Neuronal stem cell (in vitro differentiated cells): ENCODE measurements at regions not wholly inside any gene's neighbourhood (a gene's known extent, or its start where the extent isn't known, plus 50 kb on each side); places are given as distances from the start of the nearest gene placed in this dataset.

ENCODE experiments used
- DNase-seq: peaks from one replicate; pipeline ENCODE4 v3.0.0-alpha.2; 2013; ENCODE audit warnings: low spot score
- H2AFZ ChIP-seq: one replicate; pipeline ENCODE4 v1.6.1; 2013; ENCODE audit warnings: mild to moderate bottlenecking, low read length, inconsistent platforms
- H2AK5ac ChIP-seq: 2 replicates; pipeline ENCODE4 v1.6.1; 2013; ENCODE audit warnings: low read depth, mild to moderate bottlenecking, inconsistent platforms, low read length, moderate library complexity, mixed read lengths
- H2BK120ac ChIP-seq: 2 replicates; pipeline ENCODE4 v1.6.1; 2013; ENCODE audit warnings: low read depth, mild to moderate bottlenecking, inconsistent platforms, low read length, moderate library complexity, mixed read lengths
- H2BK12ac ChIP-seq: one replicate; pipeline ENCODE4 v1.6.1; 2013; ENCODE audit warnings: low read length, inconsistent platforms
- H2BK15ac ChIP-seq: 2 replicates; pipeline ENCODE4 v1.6.1; 2013; ENCODE audit warnings: mild to moderate bottlenecking, low read length, inconsistent platforms, mixed read lengths
- H2BK5ac ChIP-seq: one replicate; pipeline ENCODE4 v1.6.1; 2013; ENCODE audit warnings: inconsistent platforms, mild to moderate bottlenecking, low read length, moderate library complexity
- H3K14ac ChIP-seq: one replicate; pipeline ENCODE4 v1.6.1; 2013; ENCODE audit warnings: low read length, inconsistent platforms
- H3K18ac ChIP-seq: 2 replicates; pipeline ENCODE4 v1.6.1; 2013; ENCODE audit warnings: low read length, inconsistent platforms
- H3K23ac ChIP-seq: 2 replicates; pipeline ENCODE4 v1.6.1; 2013; ENCODE audit warnings: low read depth, mild to moderate bottlenecking, mixed read lengths, low read length, inconsistent platforms; ENCODE audit not compliant: poor library complexity
- H3K27ac ChIP-seq: replicated peaks from 3 replicates; pipeline ENCODE4 v1.5.1; 2013; ENCODE audit warnings: low read length, inconsistent platforms
- H3K27me3 ChIP-seq, 3 experiments: 2 replicates each; pipeline ENCODE4 v1.6.1; 2013; ENCODE audit warnings: low read length in 3 of 3, mild to moderate bottlenecking in 2 of 3, inconsistent platforms in 1 of 3, low read depth in 1 of 3, mixed read lengths in 1 of 3, moderate library complexity in 1 of 3; ENCODE audit not compliant: control insufficient read depth in 3 of 3, insufficient read depth in 3 of 3
- H3K36me3 ChIP-seq, 2 donors: replicated peaks in 1 of 2; 2 replicates each; pipeline ENCODE4 v1.6.1; 2013; ENCODE audit warnings: low read length in 2 of 2; ENCODE audit not compliant: control insufficient read depth in 2 of 2, insufficient read depth in 2 of 2
- H3K4ac ChIP-seq: 2 replicates; pipeline ENCODE4 v1.6.1; 2013; ENCODE audit warnings: inconsistent platforms, mild to moderate bottlenecking, low read length, moderate library complexity
- H3K4me1 ChIP-seq, 2 donors: 1 replicate in 1 of 2; 2 replicates in 1 of 2; pipeline ENCODE4 v1.6.1; 2013; ENCODE audit warnings: low read length in 2 of 2, low read depth in 1 of 2; ENCODE audit not compliant: control insufficient read depth in 2 of 2, insufficient read depth in 1 of 2
- H3K4me2 ChIP-seq: one replicate; pipeline ENCODE4 v1.6.1; 2013; ENCODE audit warnings: mild to moderate bottlenecking, low read length, inconsistent platforms; ENCODE audit not compliant: insufficient read depth, poor library complexity, severe bottlenecking
- H3K4me3 ChIP-seq, 2 donors: 2 replicates each; pipeline ENCODE4 v1.5.1; 2013; ENCODE audit warnings: low read length in 2 of 2, mild to moderate bottlenecking in 2 of 2, inconsistent platforms in 1 of 2, moderate library complexity in 1 of 2
- H3K79me1 ChIP-seq: one replicate; pipeline ENCODE4 v1.6.1; 2013; ENCODE audit warnings: low read depth, mild to moderate bottlenecking, inconsistent platforms, low read length, moderate library complexity
- H3K9ac ChIP-seq: one replicate; pipeline ENCODE4 v1.6.1; 2013; ENCODE audit warnings: mild to moderate bottlenecking, low read depth, low read length, inconsistent platforms; ENCODE audit not compliant: poor library complexity
- H3K9me3 ChIP-seq, 2 donors: replicated peaks in 1 of 2; 2 replicates each; pipeline versions ENCODE3 to v1.6.1; 2013; ENCODE audit warnings: low read length in 2 of 2, mild to moderate bottlenecking in 2 of 2, inconsistent platforms in 1 of 2, low read depth in 1 of 2, mixed read lengths in 1 of 2, moderate library complexity in 1 of 2; ENCODE audit not compliant: control insufficient read depth in 2 of 2, insufficient read depth in 1 of 2
- H4K8ac ChIP-seq: one replicate; pipeline ENCODE4 v1.6.1; 2013; ENCODE audit warnings: low read depth, mild to moderate bottlenecking, inconsistent platforms, low read length, moderate library complexity
- H4K91ac ChIP-seq: one replicate; pipeline ENCODE4 v1.6.1; 2013; ENCODE audit warnings: low read length, low read depth, mild to moderate bottlenecking, inconsistent platforms; ENCODE audit not compliant: poor library complexity
- WGBS, 2 donors: extraction: QIAGEN DNeasy Blood & Tissue Kit; methylation state at CpG; one replicate each; pipeline ENCODE4 v1.1.7; 2013; ENCODE audit warnings: missing lambda C conversion rate in 2 of 2, mixed read lengths in 1 of 2; ENCODE audit not compliant: insufficient read length in 2 of 2, insufficient replicate concordance in 1 of 2; ENCODE audit errors: extremely low coverage in 2 of 2; 5-methylcytosine and 5-hydroxymethylcytosine counted together

DNA sequence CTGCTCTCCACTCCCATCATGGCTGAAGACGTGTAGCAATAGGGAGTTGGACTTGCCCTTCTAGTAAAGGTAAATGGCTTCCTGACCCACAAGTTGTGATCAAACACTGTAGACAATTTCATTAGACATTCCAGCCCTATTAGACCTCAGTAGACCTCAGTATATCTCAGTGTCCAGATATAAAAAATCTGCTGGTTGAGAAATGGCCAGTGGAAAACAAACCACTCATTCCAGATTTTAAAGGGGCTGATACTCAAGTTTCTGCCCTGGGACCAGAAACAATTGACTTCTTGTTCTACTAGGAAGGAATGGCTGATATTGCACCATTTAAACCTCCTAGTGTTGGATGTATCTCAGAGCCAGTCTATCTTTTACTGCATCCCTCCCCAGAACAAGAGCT, 613.2 kb downstream of the PDCD6IP start:
- no peak overlapping the region for H3K14ac ChIP-seq
- no peaks in the 10 kb centered on the region for H3K9me3 ChIP-seq
- H3K9ac ChIP-seq: no peak overlapping the region
- H2BK12ac ChIP-seq: no peak overlapping the region
- H3K27me3 ChIP-seq: no peaks in the 10 kb centered on the region
- no peak for DNase-seq
- no peaks in the 10 kb centered on the region for H3K79me1 ChIP-seq
- no peak overlapping the region for H3K4me3 ChIP-seq
- H4K91ac ChIP-seq: no peak overlapping the region
- H4K8ac ChIP-seq: no peak overlapping the region
- H2BK120ac ChIP-seq: no peak overlapping the region
- no peak overlapping the region for H2AFZ ChIP-seq
- no peak overlapping the region for H3K18ac ChIP-seq
- WGBS, 2 donors: no CpG with 5 or more reads among the region's 1 CpG
- H3K4me1 ChIP-seq: no peaks in the 10 kb centered on the region
- no peak overlapping the region for H3K4ac ChIP-seq
- H2BK5ac ChIP-seq: no peak overlapping the region
- H3K27ac ChIP-seq: no peak overlapping the region
- no peak overlapping the region for H2AK5ac ChIP-seq
- H3K36me3 ChIP-seq: no peaks in the 10 kb centered on the region
- no peak overlapping the region for H3K4me2 ChIP-seq
- no peak overlapping the region for H3K23ac ChIP-seq
- no peak overlapping the region for H2BK15ac ChIP-seq

DNA sequence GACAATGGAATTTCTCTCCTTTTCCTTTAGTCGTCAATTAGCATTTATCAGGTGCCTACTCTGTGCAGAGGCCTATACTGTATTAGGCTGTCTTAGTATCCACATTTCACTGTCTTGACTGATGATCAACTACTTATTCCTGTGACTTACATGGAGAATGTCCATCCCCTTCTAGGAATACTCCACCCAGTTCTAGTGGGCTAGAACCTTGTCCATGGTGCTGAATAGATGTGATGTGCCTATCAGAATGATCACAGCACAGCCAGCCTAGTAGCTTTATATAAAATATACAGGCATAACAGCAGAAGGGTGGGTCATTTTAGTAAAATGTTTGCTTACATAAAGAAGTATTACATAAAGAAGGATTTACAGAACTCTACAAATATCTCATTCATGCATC, 621.4 kb downstream of the PDCD6IP start:
- no peaks in the 10 kb centered on the region for H3K79me1 ChIP-seq
- no peak overlapping the region for H2AFZ ChIP-seq
- no peak overlapping the region for H3K14ac ChIP-seq
- no peaks in the 10 kb centered on the region for H3K9me3 ChIP-seq
- no peak overlapping the region for H4K91ac ChIP-seq
- H3K27me3 ChIP-seq: no peaks in the 10 kb centered on the region
- H3K4ac ChIP-seq: no peak overlapping the region
- H3K4me3 ChIP-seq: no peak overlapping the region
- no peak overlapping the region for H3K27ac ChIP-seq
- H3K18ac ChIP-seq: no peak overlapping the region
- no CpG with 5 or more reads among the region's 1 CpG for WGBS, 2 donors
- H3K4me1 ChIP-seq: no peaks in the 10 kb centered on the region
- no peak overlapping the region for H2AK5ac ChIP-seq
- no peak overlapping the region for H4K8ac ChIP-seq
- no peak overlapping the region for H2BK120ac ChIP-seq
- H2BK5ac ChIP-seq: no peak overlapping the region
- no peak overlapping the region for H3K23ac ChIP-seq
- H3K36me3 ChIP-seq: no peaks in the 10 kb centered on the region
- no peak overlapping the region for H2BK15ac ChIP-seq
- H2BK12ac ChIP-seq: no peak overlapping the region
- DNase-seq: peak; percentile 41
- H3K9ac ChIP-seq: no peak overlapping the region
- no peak overlapping the region for H3K4me2 ChIP-seq

DNA sequence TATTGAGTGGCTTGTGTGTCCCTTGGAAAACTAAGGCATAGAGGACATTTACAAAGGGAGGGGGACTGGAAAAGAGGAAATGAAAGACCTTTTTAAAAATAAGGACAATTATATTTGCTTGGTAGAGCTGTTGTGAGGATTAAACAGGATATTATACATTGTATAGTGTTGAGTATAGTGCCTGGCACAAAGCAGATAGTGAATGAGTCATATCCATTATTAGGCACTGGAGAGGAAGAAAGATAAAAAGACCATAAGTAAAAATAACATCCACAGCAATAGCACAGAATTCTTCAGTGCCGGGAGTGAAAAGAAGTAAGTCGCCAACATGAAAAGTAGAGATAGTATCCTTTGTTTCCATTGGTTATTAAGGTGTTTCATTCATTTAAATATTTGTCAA, 623.3 kb downstream of the PDCD6IP start:
- Histone ChIP-seq H3K18ac (no peak overlapping the region), H4K8ac (no peak overlapping the region), H2BK120ac (no peak overlapping the region), H3K9me3 (no peaks in the 10 kb centered on the region), H2AFZ (no peak overlapping the region), H2AK5ac (no peak overlapping the region), H3K79me1 (no peaks in the 10 kb centered on the region), H3K4me2 (no peak overlapping the region), H3K36me3 (no peaks in the 10 kb centered on the region), H2BK12ac (no peak overlapping the region), H2BK15ac (no peak overlapping the region), H3K4me3 (no peak overlapping the region), H3K4me1 (no peaks in the 10 kb centered on the region), H3K27me3 (no peaks in the 10 kb centered on the region), H3K27ac (no peak overlapping the region), H4K91ac (no peak overlapping the region), H3K9ac (no peak overlapping the region), H3K23ac (no peak overlapping the region), H3K4ac (no peak overlapping the region), H3K14ac (no peak overlapping the region), H2BK5ac (no peak overlapping the region)
- no peak for DNase-seq
- WGBS, 2 donors: no CpG with 5 or more reads among the region's 2 CpGs

DNA sequence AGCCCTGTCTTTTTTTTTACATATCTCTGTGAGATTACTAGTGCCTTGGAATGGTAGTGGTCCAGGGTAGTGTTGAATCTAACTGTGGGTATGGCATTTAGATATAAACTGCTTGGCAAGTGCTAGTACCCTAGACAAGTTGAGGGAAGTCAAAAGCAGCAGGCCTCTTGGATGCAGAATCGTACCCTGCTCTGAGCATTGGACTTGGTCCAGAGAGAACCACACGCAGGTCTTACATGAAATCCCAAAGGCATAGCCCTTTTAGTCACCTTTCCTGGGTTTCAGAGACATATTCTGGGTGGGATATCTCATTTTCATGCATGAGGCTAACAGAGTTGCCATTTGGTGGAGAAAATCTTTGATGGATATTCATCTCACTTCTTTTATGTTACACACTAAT, 641.4 kb downstream of the PDCD6IP start:
- H2AFZ ChIP-seq: no peak overlapping the region
- no peak overlapping the region for H3K23ac ChIP-seq
- no peak overlapping the region for H4K8ac ChIP-seq
- no peak overlapping the region for H4K91ac ChIP-seq
- H3K14ac ChIP-seq: no peak overlapping the region
- no peak overlapping the region for H3K18ac ChIP-seq
- no peak overlapping the region for H2BK15ac ChIP-seq
- H2AK5ac ChIP-seq: no peak overlapping the region
- H2BK120ac ChIP-seq: no peak overlapping the region
- H3K4me2 ChIP-seq: no peak overlapping the region
- no peak overlapping the region for H2BK5ac ChIP-seq
- no peaks in the 10 kb centered on the region for H3K79me1 ChIP-seq
- no peak overlapping the region for H2BK12ac ChIP-seq
- H3K9me3 ChIP-seq: peaks cover 0 to 2% of the 10 kb centered on the region in 2 donors
- no CpG with 5 or more reads among the region's 2 CpGs for WGBS, 2 donors
- no peak for DNase-seq
- no peak overlapping the region for H3K4me3 ChIP-seq
- no peak overlapping the region for H3K9ac ChIP-seq
- H3K36me3 ChIP-seq: no peaks in the 10 kb centered on the region
- H3K4me1 ChIP-seq: no peaks in the 10 kb centered on the region
- no peak overlapping the region for H3K4ac ChIP-seq
- no peaks in the 10 kb centered on the region for H3K27me3 ChIP-seq
- no peak overlapping the region for H3K27ac ChIP-seq
